ENCODE measurements at regions not wholly inside any gene's neighbourhood (a gene's known extent, or its start where the extent isn't known, plus 50 kb on each side); places are given as distances from the start of the nearest gene placed in this dataset.

DNA sequence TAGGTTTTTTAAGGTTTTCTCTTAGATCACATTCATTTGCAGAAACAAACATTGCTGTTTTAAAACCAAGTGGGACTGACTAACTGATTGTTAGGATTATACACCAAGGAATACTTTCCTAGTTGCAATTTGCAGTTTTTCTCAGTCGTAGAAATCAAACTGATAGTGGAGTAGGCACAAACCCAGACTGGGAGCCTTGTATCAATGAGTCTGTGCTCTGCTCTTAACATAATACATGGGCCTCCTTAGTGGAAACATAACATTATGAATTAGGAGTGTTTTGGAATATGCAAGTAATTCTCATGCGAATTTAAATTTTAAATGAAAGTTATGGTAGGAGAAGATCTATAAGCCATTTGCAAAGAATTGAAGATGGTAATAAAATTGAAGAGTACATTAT, 223.5 kb downstream of the CLCN4 start:
- TF ChIP-seq, protein P1, sequence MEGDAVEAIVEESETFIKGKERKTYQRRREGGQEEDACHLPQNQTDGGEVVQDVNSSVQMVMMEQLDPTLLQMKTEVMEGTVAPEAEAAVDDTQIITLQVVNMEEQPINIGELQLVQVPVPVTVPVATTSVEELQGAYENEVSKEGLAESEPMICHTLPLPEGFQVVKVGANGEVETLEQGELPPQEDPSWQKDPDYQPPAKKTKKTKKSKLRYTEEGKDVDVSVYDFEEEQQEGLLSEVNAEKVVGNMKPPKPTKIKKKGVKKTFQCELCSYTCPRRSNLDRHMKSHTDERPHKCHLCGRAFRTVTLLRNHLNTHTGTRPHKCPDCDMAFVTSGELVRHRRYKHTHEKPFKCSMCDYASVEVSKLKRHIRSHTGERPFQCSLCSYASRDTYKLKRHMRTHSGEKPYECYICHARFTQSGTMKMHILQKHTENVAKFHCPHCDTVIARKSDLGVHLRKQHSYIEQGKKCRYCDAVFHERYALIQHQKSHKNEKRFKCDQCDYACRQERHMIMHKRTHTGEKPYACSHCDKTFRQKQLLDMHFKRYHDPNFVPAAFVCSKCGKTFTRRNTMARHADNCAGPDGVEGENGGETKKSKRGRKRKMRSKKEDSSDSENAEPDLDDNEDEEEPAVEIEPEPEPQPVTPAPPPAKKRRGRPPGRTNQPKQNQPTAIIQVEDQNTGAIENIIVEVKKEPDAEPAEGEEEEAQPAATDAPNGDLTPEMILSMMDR (IDR thresholded peaks at IDR 0.05 in 2 of 3, conservative IDR thresholded peaks at IDR 0.05 in 1 of 3; ENCODE audit: borderline replicate concordance in 1 of 3, insufficient read depth in 1 of 3, low read depth in 2 of 3, low read length in 2 of 3), result no peak
- TF ChIP-seq ZFX (IDR thresholded peaks at IDR 0.05), result no peak
- no peak for TF ChIP-seq EZH2phosphoT487 (IDR thresholded peaks at IDR 0.05; ENCODE audit: borderline replicate concordance)
- TF ChIP-seq EZH2 (IDR thresholded peaks at IDR 0.05), result no peak
- TF ChIP-seq POLR2A (IDR thresholded peaks at IDR 0.05; ENCODE audit: borderline replicate concordance, extremely low read depth, insufficient read depth, insufficient read length), result no peak
- TF ChIP-seq, protein P2, sequence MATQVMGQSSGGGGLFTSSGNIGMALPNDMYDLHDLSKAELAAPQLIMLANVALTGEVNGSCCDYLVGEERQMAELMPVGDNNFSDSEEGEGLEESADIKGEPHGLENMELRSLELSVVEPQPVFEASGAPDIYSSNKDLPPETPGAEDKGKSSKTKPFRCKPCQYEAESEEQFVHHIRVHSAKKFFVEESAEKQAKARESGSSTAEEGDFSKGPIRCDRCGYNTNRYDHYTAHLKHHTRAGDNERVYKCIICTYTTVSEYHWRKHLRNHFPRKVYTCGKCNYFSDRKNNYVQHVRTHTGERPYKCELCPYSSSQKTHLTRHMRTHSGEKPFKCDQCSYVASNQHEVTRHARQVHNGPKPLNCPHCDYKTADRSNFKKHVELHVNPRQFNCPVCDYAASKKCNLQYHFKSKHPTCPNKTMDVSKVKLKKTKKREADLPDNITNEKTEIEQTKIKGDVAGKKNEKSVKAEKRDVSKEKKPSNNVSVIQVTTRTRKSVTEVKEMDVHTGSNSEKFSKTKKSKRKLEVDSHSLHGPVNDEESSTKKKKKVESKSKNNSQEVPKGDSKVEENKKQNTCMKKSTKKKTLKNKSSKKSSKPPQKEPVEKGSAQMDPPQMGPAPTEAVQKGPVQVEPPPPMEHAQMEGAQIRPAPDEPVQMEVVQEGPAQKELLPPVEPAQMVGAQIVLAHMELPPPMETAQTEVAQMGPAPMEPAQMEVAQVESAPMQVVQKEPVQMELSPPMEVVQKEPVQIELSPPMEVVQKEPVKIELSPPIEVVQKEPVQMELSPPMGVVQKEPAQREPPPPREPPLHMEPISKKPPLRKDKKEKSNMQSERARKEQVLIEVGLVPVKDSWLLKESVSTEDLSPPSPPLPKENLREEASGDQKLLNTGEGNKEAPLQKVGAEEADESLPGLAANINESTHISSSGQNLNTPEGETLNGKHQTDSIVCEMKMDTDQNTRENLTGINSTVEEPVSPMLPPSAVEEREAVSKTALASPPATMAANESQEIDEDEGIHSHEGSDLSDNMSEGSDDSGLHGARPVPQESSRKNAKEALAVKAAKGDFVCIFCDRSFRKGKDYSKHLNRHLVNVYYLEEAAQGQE (IDR thresholded peaks at IDR 0.05; ENCODE audit: low read depth), result no peak
- no peak for TF ChIP-seq POLR2AphosphoS5 (IDR thresholded peaks at IDR 0.05; ENCODE audit: low read depth, low read length)
- TF ChIP-seq RAD21 (IDR thresholded peaks at IDR 0.05; ENCODE audit: low read depth), result no peak
- no peak for TF ChIP-seq ELF1 (IDR thresholded peaks at IDR 0.05; ENCODE audit: borderline replicate concordance, low read depth)
- TF ChIP-seq EGR1 (IDR thresholded peaks at IDR 0.05; ENCODE audit: low read depth), result no peak
- TF ChIP-seq, protein P3, sequence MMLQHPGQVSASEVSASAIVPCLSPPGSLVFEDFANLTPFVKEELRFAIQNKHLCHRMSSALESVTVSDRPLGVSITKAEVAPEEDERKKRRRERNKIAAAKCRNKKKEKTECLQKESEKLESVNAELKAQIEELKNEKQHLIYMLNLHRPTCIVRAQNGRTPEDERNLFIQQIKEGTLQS (IDR thresholded peaks at IDR 0.05), result no peak

All from HCT116 (cell line).